BJ (cell line): ENCODE measurements at regions not wholly inside any gene's neighbourhood (a gene's known extent, or its start where the extent isn't known, plus 50 kb on each side); places are given as distances from the start of the nearest gene placed in this dataset.

ENCODE experiments used
- CTCF ChIA-PET: fragments of 350-600 bp; formaldehyde crosslinking; extraction: SDS; loops from one replicate; lab custom pipeline; 2021; ENCODE audit warnings: antibody characterized with exemption, inconsistent platforms; lab: Yijun Ruan, JAX
- POLR2A ChIA-PET: fragments of 300-600 bp; sonication (Branson Sonifier 250); formaldehyde crosslinking; extraction: SDS; loops from one replicate; lab custom pipeline; 2021; ENCODE audit warnings: antibody characterized with exemption; lab: Charles Lee
- DNase-seq: peaks from one replicate; pipeline ENCODE4 v3.0.0-alpha.2; 2011; ENCODE audit warnings: low read depth
- H3K27me3 ChIP-seq: 2 replicates; pipeline ENCODE4 v1.6.0; 2011; ENCODE audit warnings: low read length; ENCODE audit not compliant: control insufficient read depth, insufficient read depth
- H3K36me3 ChIP-seq: 2 replicates; pipeline ENCODE4 v1.5.1; 2011; ENCODE audit warnings: low read length; ENCODE audit not compliant: control insufficient read depth, insufficient read depth
- H3K4me3 ChIP-seq: 2 replicates; pipeline ENCODE4 v1.5.1; 2011; ENCODE audit warnings: low read depth, mild to moderate bottlenecking, control low read depth, low read length
- CTCF ChIP-seq: IDR thresholded peaks from 2 replicates; pipeline ENCODE4 v1.5.1; 2011; ENCODE audit warnings: low read depth, mild to moderate bottlenecking, control low read depth, inconsistent platforms, low read length, moderate library complexity; ENCODE audit not compliant: insufficient read depth

- ChIA-PET POLR2A (no interaction called here), CTCF (no interaction called here)
- TF ChIP-seq CTCF = no peak
- no peaks in the 10 kb centered on the region for H3K27me3 ChIP-seq
- no peak overlapping the region for H3K4me3 ChIP-seq
- H3K36me3 ChIP-seq = no peaks in the 10 kb centered on the region
- no peak for DNase-seq
Measured at GRCh38 chr4:20638825-20639224, 61.4 kb upstream of the PACRGL start.

GRCh38 chr4:20639346-20639745, 60.9 kb upstream of the PACRGL start:
- DNase-seq = no peak
- ChIA-PET CTCF (interaction anchor here (0.7 kb wide), 1 partner anchor 51 kb away, joined by 3 read pairs; no protein-coding TSS in a partner anchor), POLR2A (no interaction called here)
- no peaks in the 10 kb centered on the region for H3K27me3 ChIP-seq
- no peaks in the 10 kb centered on the region for H3K36me3 ChIP-seq
- no peak for TF ChIP-seq CTCF
- no peak overlapping the region for H3K4me3 ChIP-seq

GRCh38 chr4:20640989-20641388, 59.3 kb upstream of the PACRGL start:
- TF ChIP-seq CTCF = no peak
- Histone ChIP-seq H3K4me3 (no peak overlapping the region), H3K27me3 (no peaks in the 10 kb centered on the region), H3K36me3 (no peaks in the 10 kb centered on the region)
- ChIA-PET CTCF (no interaction called here), POLR2A (no interaction called here)
- no peak for DNase-seq

- no peak for DNase-seq
Measured at GRCh38 chr4:20641976-20642375, 58.3 kb upstream of the PACRGL start.

GRCh38 chr4:20643631-20644030, 56.6 kb upstream of the PACRGL start:
- H3K4me3 ChIP-seq = no peak overlapping the region
- no peaks in the 10 kb centered on the region for H3K36me3 ChIP-seq
- peaks cover 3% of the 10 kb centered on the region; the same call in 1 of the 2 replicates for H3K27me3 ChIP-seq
- no peak for TF ChIP-seq CTCF
- ChIA-PET POLR2A (no interaction called here), CTCF (no interaction called here)
- no peak for DNase-seq

More at GRCh38 chr4:20641976-20642375, 58.3 kb upstream of the PACRGL start:
- H3K27me3 ChIP-seq = no peaks in the 10 kb centered on the region
- TF ChIP-seq CTCF = no peak
- no peaks in the 10 kb centered on the region for H3K36me3 ChIP-seq
- ChIA-PET CTCF (no interaction called here), POLR2A (no interaction called here)
- no peak overlapping the region for H3K4me3 ChIP-seq
